OCI-LY7 (cell line): ENCODE measurements at regions not wholly inside any gene's neighbourhood (a gene's known extent, or its start where the extent isn't known, plus 50 kb on each side); places are given as distances from the start of the nearest gene placed in this dataset.

Experiments
- BruUV-seq: library from RNA; stranded (reverse); fragments of 400-500 nt; replicated peaks from 2 replicates; lab custom pipeline; 2021; lab: Mats Ljungman, UMichigan
- CTCF ChIA-PET: fragments of 300-600 bp; sonication (Branson Sonifier 250); formaldehyde crosslinking; loops from one replicate; lab custom pipeline; 2022; ENCODE audit warnings: antibody characterized with exemption; ENCODE audit not compliant: unreplicated experiment; lab: Charles Lee
- POLR2A ChIA-PET: fragments of 300-600 bp; sonication (Branson Sonifier 250); formaldehyde crosslinking; loops from one replicate; lab custom pipeline; 2022; ENCODE audit warnings: antibody characterized with exemption; lab: Charles Lee
- DNase-seq: peaks from one replicate; pipeline ENCODE4 v3.0.0-alpha.2; 2015; ENCODE audit warnings: low spot score
- H2AFZ ChIP-seq: fragments of 200-600 bp; sonication (generic), shearing (Covaris generic); 2 replicates; pipeline ENCODE4 v1.6.1; 2014; ENCODE audit warnings: mild to moderate bottlenecking, antibody characterized with exemption, low read length, moderate library complexity
- H3K27ac ChIP-seq: fragments of 200-600 bp; sonication (generic); 2 replicates; pipeline ENCODE4 v1.5.1; 2014; ENCODE audit warnings: mixed run types, low read depth, mild to moderate bottlenecking, moderate library complexity, low read length, inconsistent platforms; ENCODE audit not compliant: poor library complexity, severe bottlenecking
- H3K36me3 ChIP-seq: fragments of 200-600 bp; sonication (generic); 2 replicates; pipeline ENCODE4 v1.6.1; 2014; ENCODE audit warnings: mild to moderate bottlenecking, antibody characterized with exemption, low read length, moderate library complexity, mixed read lengths; ENCODE audit not compliant: insufficient read depth
- H3K4me1 ChIP-seq: fragments of 200-600 bp; sonication (generic); 2 replicates; pipeline ENCODE4 v1.5.1; 2014; ENCODE audit warnings: mild to moderate bottlenecking, low read length; ENCODE audit not compliant: insufficient read depth, poor library complexity, severe bottlenecking
- H3K4me2 ChIP-seq: fragments of 200-600 bp; sonication (generic); 2 replicates; pipeline ENCODE4 v1.6.1; 2014; ENCODE audit warnings: mild to moderate bottlenecking, low read length
- H3K4me3 ChIP-seq: fragments of 200-600 bp; sonication (generic); 2 replicates; pipeline ENCODE4 v1.5.1; 2014; ENCODE audit warnings: mild to moderate bottlenecking, low read depth, low read length; ENCODE audit not compliant: poor library complexity, severe bottlenecking
- H3K79me2 ChIP-seq: fragments of 200-600 bp; sonication (generic); 2 replicates; pipeline ENCODE4 v1.6.1; 2016; ENCODE audit warnings: low read depth, mild to moderate bottlenecking, low read length, moderate library complexity, mixed read lengths; ENCODE audit not compliant: insufficient read depth
- H3K9me2 ChIP-seq: fragments of 200-600 bp; sonication (generic); 2 replicates; pipeline ENCODE4 v1.6.1; 2016; ENCODE audit warnings: mild to moderate bottlenecking, low read length, mixed read lengths; ENCODE audit not compliant: insufficient read depth
- H3K9me3 ChIP-seq: fragments of 200-600 bp; sonication (generic); 2 replicates; pipeline ENCODE4 v1.6.1; 2014; ENCODE audit warnings: mild to moderate bottlenecking, mixed run types, low read length, mixed read lengths
- H4K20me1 ChIP-seq: fragments of 200-600 bp; sonication (generic); 2 replicates; pipeline ENCODE4 v1.6.1; 2014; ENCODE audit warnings: mild to moderate bottlenecking, antibody characterized with exemption, low read length, moderate library complexity, mixed read lengths; ENCODE audit not compliant: insufficient read depth
- EZH2phosphoT487 ChIP-seq: fragments of 200-600 bp; sonication (generic); IDR thresholded peaks from 2 replicates; pipeline ENCODE4 v1.6.1; 2018; ENCODE audit warnings: low read depth, borderline replicate concordance, mild to moderate bottlenecking, mixed run types, antibody characterized with exemption, low read length, moderate library complexity, mixed read lengths
- intact Hi-C: fragments of 100-400 bp; cut with micrococcal nuclease; formaldehyde crosslinking; loops from one replicate; pipeline ENCODE4 v1.10.0; 2022; ENCODE audit not compliant: unreplicated experiment
- TF ChIP-seq, protein P1 (sequence below): fragments of 200-600 bp; sonication (generic); conservative IDR thresholded peaks from 2 replicates; pipeline ENCODE4 v1.5.1; 2014; ENCODE audit warnings: mild to moderate bottlenecking, antibody characterized with exemption, low read length, moderate library complexity, mixed read lengths

DNA sequence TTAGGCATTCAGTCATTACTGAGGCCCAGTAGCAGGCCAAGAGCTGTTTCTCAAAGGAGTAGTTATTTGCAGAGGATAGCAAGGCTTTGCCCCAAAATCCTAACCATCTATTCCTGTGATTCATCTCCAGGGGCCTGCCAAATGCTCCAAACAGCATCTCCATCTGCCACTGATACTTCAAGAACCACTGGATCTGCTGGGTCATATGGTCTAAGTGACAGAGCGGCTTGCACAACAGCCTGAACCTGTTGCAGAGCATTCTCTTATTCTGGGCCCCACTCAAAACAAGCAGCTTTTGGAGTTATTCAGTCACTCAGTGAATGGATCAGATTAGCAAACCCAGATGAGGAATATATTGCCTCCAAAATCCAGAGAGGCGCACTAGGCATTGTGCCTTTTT lies 68.8 kb upstream of the ALDH1A3 start:
- Histone ChIP-seq H4K20me1 (no peaks in the 10 kb centered on the region), H3K9me3 (peaks cover 7% of the 10 kb centered on the region; the same call in 1 of the 2 replicates), H3K79me2 (no peaks in the 10 kb centered on the region), H3K36me3 (no peaks in the 10 kb centered on the region), H3K9me2 (no peaks in the 10 kb centered on the region), H3K4me1 (no peaks in the 10 kb centered on the region), H3K4me3 (no peak overlapping the region), H3K27ac (no peak overlapping the region), H2AFZ (no peak overlapping the region), H3K4me2 (no peak overlapping the region)
- CTCF ChIA-PET, result no interaction called here
- POLR2A ChIA-PET, result no interaction called here
- BruUV-seq, result no TSS peak
- TF ChIP-seq, protein P1, sequence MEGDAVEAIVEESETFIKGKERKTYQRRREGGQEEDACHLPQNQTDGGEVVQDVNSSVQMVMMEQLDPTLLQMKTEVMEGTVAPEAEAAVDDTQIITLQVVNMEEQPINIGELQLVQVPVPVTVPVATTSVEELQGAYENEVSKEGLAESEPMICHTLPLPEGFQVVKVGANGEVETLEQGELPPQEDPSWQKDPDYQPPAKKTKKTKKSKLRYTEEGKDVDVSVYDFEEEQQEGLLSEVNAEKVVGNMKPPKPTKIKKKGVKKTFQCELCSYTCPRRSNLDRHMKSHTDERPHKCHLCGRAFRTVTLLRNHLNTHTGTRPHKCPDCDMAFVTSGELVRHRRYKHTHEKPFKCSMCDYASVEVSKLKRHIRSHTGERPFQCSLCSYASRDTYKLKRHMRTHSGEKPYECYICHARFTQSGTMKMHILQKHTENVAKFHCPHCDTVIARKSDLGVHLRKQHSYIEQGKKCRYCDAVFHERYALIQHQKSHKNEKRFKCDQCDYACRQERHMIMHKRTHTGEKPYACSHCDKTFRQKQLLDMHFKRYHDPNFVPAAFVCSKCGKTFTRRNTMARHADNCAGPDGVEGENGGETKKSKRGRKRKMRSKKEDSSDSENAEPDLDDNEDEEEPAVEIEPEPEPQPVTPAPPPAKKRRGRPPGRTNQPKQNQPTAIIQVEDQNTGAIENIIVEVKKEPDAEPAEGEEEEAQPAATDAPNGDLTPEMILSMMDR, result no peak
- no peak for TF ChIP-seq EZH2phosphoT487
- DNase-seq, result no peak
- intact Hi-C loops, result no loop called here

DNA sequence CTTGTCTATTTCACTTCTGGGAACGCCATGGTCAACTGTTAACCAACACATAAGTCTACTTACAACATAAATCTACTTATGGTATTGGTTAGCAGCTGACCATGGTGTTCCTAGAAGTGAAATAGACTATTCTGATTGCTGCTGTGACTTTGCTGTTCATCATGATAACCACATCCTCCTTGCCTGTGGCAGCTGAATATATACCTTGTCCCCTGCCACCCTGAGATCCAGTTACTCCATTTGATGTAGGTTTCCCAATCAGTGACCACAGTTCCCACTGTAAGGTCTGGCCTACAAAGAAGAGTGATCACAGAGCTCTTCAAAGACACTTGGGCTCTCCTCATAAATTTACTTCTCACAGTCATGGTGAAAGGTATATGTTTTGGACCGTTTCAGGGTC lies 66.8 kb upstream of the ALDH1A3 start:
- DNase-seq, result no peak
- no peak for TF ChIP-seq EZH2phosphoT487
- TF ChIP-seq, protein P1, result no peak
- Histone ChIP-seq H3K4me1 (no peaks in the 10 kb centered on the region), H3K36me3 (no peaks in the 10 kb centered on the region), H2AFZ (no peak overlapping the region), H3K9me2 (no peaks in the 10 kb centered on the region), H3K27ac (no peak overlapping the region), H3K4me3 (no peak overlapping the region), H4K20me1 (no peaks in the 10 kb centered on the region), H3K9me3 (peaks cover 8% of the 10 kb centered on the region; the same call in 1 of the 2 replicates), H3K4me2 (no peak overlapping the region), H3K79me2 (no peaks in the 10 kb centered on the region)
- ChIA-PET POLR2A (interaction anchor here (0.5 kb wide), 1 partner anchor 281 kb away, joined by 5 read pairs; no protein-coding TSS in a partner anchor), CTCF (no interaction called here)
- intact Hi-C loops, result no loop called here
- BruUV-seq, result no TSS peak

DNA sequence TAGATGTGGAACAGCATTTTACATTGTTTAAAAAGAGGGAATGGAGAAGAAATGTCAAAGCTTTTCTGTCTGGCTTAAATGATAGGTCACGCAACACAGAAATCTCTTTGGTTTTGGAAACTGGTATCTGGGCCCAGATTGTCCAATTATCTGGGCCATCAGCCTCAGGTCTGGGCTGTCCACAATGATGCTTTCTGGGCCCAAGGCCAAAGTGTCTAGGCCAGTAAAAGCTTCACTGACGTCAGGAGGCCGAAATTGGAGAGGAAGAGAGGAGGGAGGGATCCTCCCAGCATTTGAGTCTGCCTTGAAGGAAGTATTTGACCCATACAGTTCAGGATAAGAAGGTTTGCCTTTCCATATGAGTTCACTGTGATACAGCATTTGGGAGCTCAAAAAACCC lies 60.7 kb upstream of the ALDH1A3 start:
- Histone ChIP-seq H2AFZ (no peak overlapping the region), H3K9me2 (no peaks in the 10 kb centered on the region), H3K9me3 (peaks cover 8% of the 10 kb centered on the region; the same call in 1 of the 2 replicates), H3K4me2 (no peak overlapping the region), H3K79me2 (no peaks in the 10 kb centered on the region), H3K4me1 (no peaks in the 10 kb centered on the region), H3K4me3 (no peak overlapping the region), H3K36me3 (no peaks in the 10 kb centered on the region), H4K20me1 (no peaks in the 10 kb centered on the region), H3K27ac (no peak overlapping the region)
- POLR2A ChIA-PET, result no interaction called here
- TF ChIP-seq, protein P1, result no peak
- TF ChIP-seq EZH2phosphoT487, result no peak
- DNase-seq, result no peak
- intact Hi-C loops, result no loop called here
- BruUV-seq, result no TSS peak
- CTCF ChIA-PET, result no interaction called here
